ENCODE measurements at regions not wholly inside any gene's neighbourhood (a gene's known extent, or its start where the extent isn't known, plus 50 kb on each side); places are given as distances from the start of the nearest gene placed in this dataset.

DNA sequence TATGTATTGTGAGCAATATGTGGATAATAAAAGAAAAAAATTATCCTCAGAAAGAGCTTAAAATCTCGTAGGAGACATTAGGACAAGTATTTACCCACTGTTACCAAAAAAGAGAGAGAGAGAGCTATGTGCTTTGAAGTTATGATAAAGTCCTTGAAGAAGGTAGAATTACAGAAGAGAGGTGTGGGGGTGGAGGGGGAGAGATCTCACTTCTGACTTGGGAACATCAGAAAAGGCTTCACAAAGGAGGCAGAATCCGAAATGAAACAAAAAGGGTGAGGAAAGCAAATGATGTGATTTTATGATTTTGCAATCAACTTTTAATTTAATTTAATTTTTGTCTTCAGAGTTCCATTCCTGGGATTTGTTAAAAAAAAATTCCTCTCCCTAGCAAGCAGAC, 311.8 kb upstream of the ATP2B1 start:
- no peak for TF ChIP-seq POLR2AphosphoS5 (IDR thresholded peaks at IDR 0.05)
- TF ChIP-seq, protein P1, sequence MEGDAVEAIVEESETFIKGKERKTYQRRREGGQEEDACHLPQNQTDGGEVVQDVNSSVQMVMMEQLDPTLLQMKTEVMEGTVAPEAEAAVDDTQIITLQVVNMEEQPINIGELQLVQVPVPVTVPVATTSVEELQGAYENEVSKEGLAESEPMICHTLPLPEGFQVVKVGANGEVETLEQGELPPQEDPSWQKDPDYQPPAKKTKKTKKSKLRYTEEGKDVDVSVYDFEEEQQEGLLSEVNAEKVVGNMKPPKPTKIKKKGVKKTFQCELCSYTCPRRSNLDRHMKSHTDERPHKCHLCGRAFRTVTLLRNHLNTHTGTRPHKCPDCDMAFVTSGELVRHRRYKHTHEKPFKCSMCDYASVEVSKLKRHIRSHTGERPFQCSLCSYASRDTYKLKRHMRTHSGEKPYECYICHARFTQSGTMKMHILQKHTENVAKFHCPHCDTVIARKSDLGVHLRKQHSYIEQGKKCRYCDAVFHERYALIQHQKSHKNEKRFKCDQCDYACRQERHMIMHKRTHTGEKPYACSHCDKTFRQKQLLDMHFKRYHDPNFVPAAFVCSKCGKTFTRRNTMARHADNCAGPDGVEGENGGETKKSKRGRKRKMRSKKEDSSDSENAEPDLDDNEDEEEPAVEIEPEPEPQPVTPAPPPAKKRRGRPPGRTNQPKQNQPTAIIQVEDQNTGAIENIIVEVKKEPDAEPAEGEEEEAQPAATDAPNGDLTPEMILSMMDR (IDR thresholded peaks at IDR 0.05), result no peak
